DOHH2 (cell line): ENCODE measurements at regions not wholly inside any gene's neighbourhood (a gene's known extent, or its start where the extent isn't known, plus 50 kb on each side); places are given as distances from the start of the nearest gene placed in this dataset.

ENCODE experiments used
- H3F3A ChIP-seq: fragments of 200-600 bp; sonication (generic), shearing (Covaris generic); 2 replicates; pipeline ENCODE4 v1.6.0; 2016; ENCODE audit warnings: antibody characterized with exemption, mild to moderate bottlenecking; ENCODE audit not compliant: control insufficient read depth, insufficient read depth
- H3K27ac ChIP-seq: fragments of 200-600 bp; sonication (generic); 2 replicates; pipeline ENCODE4 v1.5.1; 2014; ENCODE audit warnings: low read depth, mild to moderate bottlenecking, low read length, moderate library complexity
- H3K27me3 ChIP-seq: fragments of 200-600 bp; sonication (generic); 2 replicates; pipeline ENCODE4 v1.6.1; 2014; ENCODE audit warnings: mild to moderate bottlenecking, low read length, mixed read lengths; ENCODE audit not compliant: control insufficient read depth
- H3K36me3 ChIP-seq: fragments of 200-600 bp; sonication (generic); 2 replicates; pipeline ENCODE4 v1.6.1; 2014; ENCODE audit warnings: mild to moderate bottlenecking, low read length, moderate library complexity, mixed read lengths; ENCODE audit not compliant: control insufficient read depth
- H3K4me1 ChIP-seq: fragments of 200-600 bp; sonication (generic); 2 replicates; pipeline ENCODE4 v1.6.1; 2014; ENCODE audit warnings: mild to moderate bottlenecking, low read length, mixed read lengths; ENCODE audit not compliant: control insufficient read depth
- H3K4me2 ChIP-seq: fragments of 200-600 bp; sonication (generic); 2 replicates; pipeline ENCODE4 v1.6.0; 2014; ENCODE audit warnings: mild to moderate bottlenecking, low read length, moderate library complexity
- H3K4me3 ChIP-seq: fragments of 200-600 bp; sonication (generic); 2 replicates; pipeline ENCODE4 v1.5.1; 2014; ENCODE audit warnings: mild to moderate bottlenecking, low read length, mixed read lengths
- H3K79me2 ChIP-seq: fragments of 200-600 bp; sonication (generic); 2 replicates; pipeline ENCODE4 v1.6.1; 2014; ENCODE audit warnings: mild to moderate bottlenecking, low read length, mixed read lengths; ENCODE audit not compliant: control insufficient read depth
- H3K9me2 ChIP-seq: fragments of 200-600 bp; sonication (generic); replicated peaks from 2 replicates; pipeline ENCODE4 v1.6.1; 2014; ENCODE audit warnings: mild to moderate bottlenecking, low read length, mixed read lengths; ENCODE audit not compliant: control insufficient read depth
- H3K9me3 ChIP-seq: fragments of 200-600 bp; sonication (generic); 2 replicates; pipeline ENCODE4 v1.6.1; 2014; ENCODE audit warnings: antibody characterized with exemption, low read length, mixed read lengths; ENCODE audit not compliant: control insufficient read depth, insufficient read depth
- H4K20me1 ChIP-seq: fragments of 200-600 bp; sonication (generic); 2 replicates; pipeline ENCODE4 v1.6.0; 2014; ENCODE audit warnings: low read depth, mild to moderate bottlenecking, antibody characterized with exemption, low read length, moderate library complexity; ENCODE audit not compliant: control insufficient read depth, insufficient read depth
- EZH2phosphoT487 ChIP-seq: fragments of 200-600 bp; sonication (generic); IDR thresholded peaks from 2 replicates; pipeline ENCODE4 v1.6.1; 2017; ENCODE audit warnings: borderline replicate concordance, mild to moderate bottlenecking, antibody characterized with exemption, low read length, moderate library complexity, mixed read lengths
- TF ChIP-seq, protein P1 (sequence below): fragments of 200-600 bp; sonication (generic); IDR thresholded peaks from one replicate; pipeline ENCODE4 v1.5.1; 2014; ENCODE audit warnings: antibody characterized with exemption, mild to moderate bottlenecking, low read depth, low read length; ENCODE audit not compliant: poor library complexity, severe bottlenecking

DNA sequence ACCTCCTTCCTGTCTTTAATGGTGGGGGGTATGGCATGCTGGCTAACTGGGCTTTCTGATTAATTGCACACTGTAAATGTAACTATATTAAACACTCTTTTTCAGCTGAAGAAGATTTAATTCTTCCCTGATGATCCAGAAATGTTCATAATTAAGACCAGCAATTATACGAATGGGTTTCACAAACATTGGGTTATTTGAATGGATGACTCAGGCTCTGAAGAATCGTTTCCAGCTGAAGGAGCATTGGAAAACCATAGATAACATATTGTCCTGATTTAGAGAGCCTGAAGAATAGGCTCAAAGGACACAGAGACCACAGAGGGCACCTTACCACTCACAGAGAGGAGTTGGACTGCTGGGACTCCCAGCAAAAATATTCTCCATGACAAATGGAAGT lies 130.7 kb upstream of the SSTR4 start:
- Histone ChIP-seq H3K27ac (no peak overlapping the region), H3K36me3 (no peaks in the 10 kb centered on the region), H3K27me3 (no peaks in the 10 kb centered on the region), H3K9me3 (peaks cover 3% of the 10 kb centered on the region; the same call in 1 of the 2 replicates), H3K4me2 (no peak overlapping the region), H3K79me2 (no peaks in the 10 kb centered on the region), H3K4me1 (no peaks in the 10 kb centered on the region), H3K4me3 (no peak overlapping the region), H3K9me2 (no peaks in the 10 kb centered on the region), H3F3A (no peaks in the 10 kb centered on the region), H4K20me1 (no peaks in the 10 kb centered on the region)
- TF ChIP-seq, protein P1, sequence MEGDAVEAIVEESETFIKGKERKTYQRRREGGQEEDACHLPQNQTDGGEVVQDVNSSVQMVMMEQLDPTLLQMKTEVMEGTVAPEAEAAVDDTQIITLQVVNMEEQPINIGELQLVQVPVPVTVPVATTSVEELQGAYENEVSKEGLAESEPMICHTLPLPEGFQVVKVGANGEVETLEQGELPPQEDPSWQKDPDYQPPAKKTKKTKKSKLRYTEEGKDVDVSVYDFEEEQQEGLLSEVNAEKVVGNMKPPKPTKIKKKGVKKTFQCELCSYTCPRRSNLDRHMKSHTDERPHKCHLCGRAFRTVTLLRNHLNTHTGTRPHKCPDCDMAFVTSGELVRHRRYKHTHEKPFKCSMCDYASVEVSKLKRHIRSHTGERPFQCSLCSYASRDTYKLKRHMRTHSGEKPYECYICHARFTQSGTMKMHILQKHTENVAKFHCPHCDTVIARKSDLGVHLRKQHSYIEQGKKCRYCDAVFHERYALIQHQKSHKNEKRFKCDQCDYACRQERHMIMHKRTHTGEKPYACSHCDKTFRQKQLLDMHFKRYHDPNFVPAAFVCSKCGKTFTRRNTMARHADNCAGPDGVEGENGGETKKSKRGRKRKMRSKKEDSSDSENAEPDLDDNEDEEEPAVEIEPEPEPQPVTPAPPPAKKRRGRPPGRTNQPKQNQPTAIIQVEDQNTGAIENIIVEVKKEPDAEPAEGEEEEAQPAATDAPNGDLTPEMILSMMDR, result no peak
- no peak for TF ChIP-seq EZH2phosphoT487

DNA sequence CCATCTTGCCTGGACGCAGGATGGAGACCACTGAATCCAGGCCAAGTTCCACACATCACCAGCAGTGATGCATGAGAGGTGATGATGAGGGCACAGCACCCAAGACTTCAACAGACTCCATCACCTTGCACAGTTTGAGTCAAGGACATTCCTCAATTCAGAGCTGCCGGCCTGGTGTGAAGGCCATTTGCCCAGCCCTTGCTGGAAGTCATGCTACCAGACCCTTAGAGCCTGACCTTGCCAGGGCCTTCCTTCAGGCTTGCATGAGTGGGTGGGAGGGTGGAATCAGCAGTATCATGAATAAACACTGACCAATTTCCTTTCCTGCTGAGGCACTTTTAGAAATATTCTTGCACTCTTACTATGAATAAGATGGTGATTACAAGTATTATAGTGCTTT lies 130.2 kb upstream of the SSTR4 start:
- Histone ChIP-seq H4K20me1 (no peaks in the 10 kb centered on the region), H3K79me2 (no peaks in the 10 kb centered on the region), H3K9me2 (no peaks in the 10 kb centered on the region), H3K36me3 (no peaks in the 10 kb centered on the region), H3K4me2 (no peak overlapping the region), H3K9me3 (peaks cover 3% of the 10 kb centered on the region; the same call in 1 of the 2 replicates), H3K27me3 (no peaks in the 10 kb centered on the region), H3K4me1 (no peaks in the 10 kb centered on the region), H3K27ac (no peak overlapping the region), H3K4me3 (no peak overlapping the region), H3F3A (no peaks in the 10 kb centered on the region)
- TF ChIP-seq, protein P1, result no peak
- TF ChIP-seq EZH2phosphoT487, result no peak

DNA sequence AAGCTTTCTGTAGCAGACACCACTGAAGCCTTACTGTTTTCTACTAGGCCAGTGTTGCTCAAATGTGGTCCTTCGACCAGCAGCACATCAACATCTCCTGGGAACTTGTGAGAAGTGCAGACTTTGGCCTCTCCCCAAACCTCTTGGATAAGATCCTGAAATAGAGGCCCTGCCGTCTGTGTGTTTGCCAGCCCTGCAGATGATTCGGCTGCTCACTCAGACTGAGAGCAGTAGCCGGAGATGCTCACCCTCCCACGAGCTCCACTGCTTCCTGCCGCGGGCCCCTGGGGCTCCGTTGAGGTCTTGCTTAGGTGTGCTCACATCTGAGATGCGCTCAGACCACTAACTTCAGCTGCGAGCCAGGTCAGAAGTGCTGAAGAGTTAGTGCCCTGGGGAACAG lies 129.5 kb upstream of the SSTR4 start:
- H3K9me3 ChIP-seq, result peaks cover 3% of the 10 kb centered on the region; the same call in 1 of the 2 replicates
- no peak overlapping the region for H3K4me3 ChIP-seq
- no peaks in the 10 kb centered on the region for H3K36me3 ChIP-seq
- H4K20me1 ChIP-seq, result no peaks in the 10 kb centered on the region
- no peaks in the 10 kb centered on the region for H3K27me3 ChIP-seq
- no peaks in the 10 kb centered on the region for H3K9me2 ChIP-seq
- no peaks in the 10 kb centered on the region for H3K4me1 ChIP-seq
- H3K27ac ChIP-seq, result no peak overlapping the region
- H3K4me2 ChIP-seq, result no peak overlapping the region
- no peak for TF ChIP-seq EZH2phosphoT487
- TF ChIP-seq, protein P1, result no peak
- no peaks in the 10 kb centered on the region for H3K79me2 ChIP-seq
- no peaks in the 10 kb centered on the region for H3F3A ChIP-seq
